Renal cortical epithelial cell (primary cell): ENCODE measurements at regions not wholly inside any gene's neighbourhood (a gene's known extent, or its start where the extent isn't known, plus 50 kb on each side); places are given as distances from the start of the nearest gene placed in this dataset.
"Not testable (repeated sequence)": the region's sequence is repeated elsewhere in the genome, so short reads cannot be mapped to it uniquely, and the experiment has no call there.

Experiments
- DNase-seq: peaks from one replicate; pipeline ENCODE4 v3.0.0-alpha.2; 2011; ENCODE audit warnings: low read depth

DNA sequence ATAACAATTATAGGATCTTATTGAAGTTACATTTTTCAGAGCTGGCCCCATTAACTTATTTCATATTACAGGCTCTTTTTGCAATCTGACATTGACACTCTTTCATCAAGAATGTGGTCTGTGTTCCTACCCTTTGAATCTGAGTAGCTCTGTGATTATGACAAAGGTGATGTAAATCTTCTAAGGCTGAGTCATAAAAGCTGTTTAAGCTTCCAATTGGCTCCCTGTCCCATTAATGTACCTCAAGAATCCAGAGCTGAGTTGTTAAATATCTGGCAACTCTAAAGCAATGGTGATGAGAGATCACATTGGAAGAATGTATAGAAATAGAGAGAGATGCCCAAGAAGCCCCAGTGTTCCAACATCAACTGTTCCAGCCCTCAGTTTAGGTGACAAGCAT lies 178.5 kb upstream of the DEPDC1 start:
- peak; percentile 55 for DNase-seq

- DNase-seq: no peak
Observed at GRCh38 chr1:68677684-68678351, 180.9 kb upstream of the DEPDC1 start.

- DNase-seq: no peak
Observed at GRCh38 chr1:68696221-68696620, 199.3 kb upstream of the DEPDC1 start.

DNA sequence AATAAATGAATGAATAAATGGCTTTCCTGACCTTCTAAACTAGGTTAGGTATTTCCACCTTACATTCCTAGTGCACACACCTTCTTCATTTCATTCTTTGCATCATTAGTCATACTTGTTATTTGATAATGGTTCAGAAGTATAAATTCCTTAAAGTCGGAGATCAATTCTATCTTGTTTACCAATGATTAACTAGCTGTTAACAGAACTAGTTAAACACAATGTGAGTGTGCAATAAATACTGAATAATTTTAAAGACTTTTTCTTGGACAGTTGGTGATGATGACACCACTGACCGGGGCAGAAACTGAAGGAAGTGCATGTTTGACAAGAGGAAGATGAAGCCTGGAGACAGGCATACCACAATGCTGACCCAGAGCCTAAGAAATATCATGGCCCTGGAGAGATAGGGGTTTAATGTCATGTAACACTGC lies 207.1 kb upstream of the DEPDC1 start:
- peak; percentile 92 for DNase-seq

GRCh38 chr1:68704800-68705443 lies 208.0 kb upstream of the DEPDC1 start:
- no peak for DNase-seq

- DNase-seq: no peak
Observed at GRCh38 chr1:68705466-68705865, 208.6 kb upstream of the DEPDC1 start.

- DNase-seq: no peak
Observed at GRCh38 chr1:68706639-68707317, 209.9 kb upstream of the DEPDC1 start.

- no peak for DNase-seq
Observed at GRCh38 chr1:68717330-68717729, 220.4 kb upstream of the DEPDC1 start.

DNA sequence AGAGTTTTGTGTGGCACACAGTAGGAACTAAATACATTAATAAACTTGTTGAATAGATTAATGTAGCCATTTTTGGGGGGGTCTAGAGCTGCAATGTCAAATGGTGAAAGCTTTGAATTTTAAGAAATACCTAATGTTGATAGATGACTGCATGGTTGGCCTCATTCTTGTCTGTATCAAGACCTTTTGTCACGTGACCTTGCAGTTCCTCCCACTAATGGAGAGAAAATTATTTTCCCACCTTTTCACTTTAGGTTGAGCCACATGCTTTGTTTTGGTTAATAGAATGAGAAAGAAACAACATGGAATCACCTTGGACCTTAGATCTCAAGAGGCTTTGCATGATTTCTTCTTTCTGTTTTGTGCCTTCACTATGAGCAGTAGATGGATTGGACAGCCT lies 223.6 kb upstream of the DEPDC1 start:
- DNase-seq: no peak

DNA sequence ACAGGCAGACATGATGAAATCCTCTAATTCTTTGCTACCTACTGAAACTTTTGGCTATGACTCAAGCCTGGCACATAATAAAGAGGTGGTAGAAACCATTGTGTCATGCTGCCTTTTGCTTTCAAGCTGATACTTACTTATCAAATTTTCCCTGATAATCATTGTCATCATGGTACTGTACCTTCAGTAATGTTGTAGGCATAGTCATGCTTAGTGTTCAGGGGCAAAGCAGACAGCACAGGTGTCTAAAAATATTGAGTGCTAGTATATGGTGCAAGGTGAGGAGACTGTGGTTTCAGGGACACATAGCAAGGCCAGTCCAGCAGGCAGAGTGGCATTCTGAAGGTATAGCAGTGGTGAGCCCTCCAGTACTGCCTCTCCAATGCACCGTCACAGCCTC lies 226.9 kb upstream of the DEPDC1 start:
- peak; percentile 44 for DNase-seq

DNA sequence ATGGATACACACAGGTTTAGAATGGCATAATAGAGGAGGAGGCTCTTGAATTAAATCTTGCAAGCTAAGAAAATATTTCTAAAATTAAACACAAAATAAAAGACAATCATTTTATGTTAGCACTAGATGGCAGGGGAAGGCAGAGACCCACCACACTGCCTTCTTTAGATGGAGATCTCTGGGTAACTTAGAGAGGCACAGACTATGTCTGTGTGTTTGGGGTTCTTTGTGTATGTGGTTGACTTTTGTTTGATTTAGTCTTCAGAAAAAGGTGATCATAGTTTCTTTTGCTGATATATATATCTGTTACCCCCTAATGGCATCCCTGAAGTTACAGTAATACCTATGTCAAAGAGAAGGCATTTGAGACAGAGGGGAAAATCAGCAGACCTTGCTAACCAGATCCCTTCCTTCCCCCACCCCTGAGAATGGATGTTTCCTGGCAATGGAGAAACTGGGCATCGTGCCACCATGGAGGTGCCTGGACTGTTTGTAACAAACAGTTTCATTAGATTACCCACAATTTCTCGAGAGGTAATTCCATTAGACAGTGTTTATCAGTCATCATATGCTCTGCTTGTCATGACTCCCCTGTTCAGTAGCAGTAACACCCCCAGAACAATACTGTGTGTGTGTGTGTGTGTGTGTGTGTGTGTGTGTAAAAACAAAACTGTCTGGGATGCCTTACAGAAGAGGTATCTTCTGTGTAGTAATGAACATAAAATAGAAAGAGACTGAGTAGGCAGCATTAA lies 228.3 kb upstream of the DEPDC1 start:
- peak; percentile 93 for DNase-seq

GRCh38 chr1:68739486-68739885 lies 242.6 kb upstream of the DEPDC1 start:
- not testable (repeated sequence) for DNase-seq

DNA sequence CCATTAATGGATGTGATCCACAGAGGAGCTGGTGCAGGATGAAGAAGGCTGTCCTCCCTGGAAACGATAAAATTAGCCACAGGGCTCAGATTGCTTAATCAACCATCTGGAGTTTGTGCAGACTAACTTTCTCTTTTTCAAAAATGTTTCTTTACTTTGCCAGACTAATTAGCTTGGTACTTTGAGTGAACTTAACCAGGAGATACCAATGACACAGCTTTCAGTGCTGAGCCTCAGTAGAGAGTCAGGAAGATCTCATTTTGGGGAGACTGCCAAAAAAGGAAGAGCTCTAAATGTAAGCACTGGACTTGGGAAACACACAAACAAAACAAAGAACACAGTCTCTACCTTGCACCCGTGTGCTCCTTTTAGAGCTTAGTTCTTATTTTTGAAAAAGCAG lies 248.1 kb upstream of the DEPDC1 start:
- no peak for DNase-seq

DNA sequence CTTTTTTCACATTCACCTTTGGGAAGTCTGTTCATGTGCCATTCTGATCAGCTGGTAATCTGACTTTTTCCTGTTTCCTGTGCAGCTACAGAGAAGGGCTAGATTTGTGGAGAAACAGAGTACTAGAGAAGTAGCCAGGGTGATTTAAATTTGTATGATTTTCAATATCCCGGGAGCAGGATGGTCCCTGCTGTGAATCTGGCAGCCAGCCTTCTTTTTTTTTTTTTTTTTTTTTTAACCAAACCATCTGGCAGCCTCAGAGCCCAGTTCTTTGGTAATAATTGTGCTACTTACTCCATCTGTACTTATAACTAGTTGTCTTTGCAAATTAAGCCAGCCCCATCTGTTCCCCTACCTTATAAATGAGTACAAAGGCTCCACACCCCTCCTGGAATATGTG lies 248.6 kb upstream of the DEPDC1 start:
- no peak for DNase-seq

- no peak for DNase-seq
Observed at GRCh38 chr1:68746378-68746777, 249.5 kb upstream of the DEPDC1 start.

DNA sequence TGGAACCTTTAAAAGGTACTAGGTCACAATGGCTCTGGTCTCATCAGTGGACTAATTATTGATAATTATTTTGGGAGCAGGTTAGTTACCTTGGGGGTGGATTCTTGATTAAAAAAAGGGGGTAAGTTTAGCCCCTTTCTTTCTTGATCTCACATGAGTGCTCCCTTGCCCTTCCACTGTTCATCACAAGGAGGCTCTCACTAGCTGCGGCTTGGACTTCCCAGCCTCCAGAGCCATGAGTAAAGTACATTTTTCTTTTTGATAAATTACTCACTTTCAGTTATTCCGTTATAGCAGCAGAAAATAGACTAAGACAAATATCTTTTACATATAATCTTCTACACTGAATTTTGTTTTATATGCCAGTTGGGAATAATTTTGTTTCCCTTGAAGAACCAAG lies 254.8 kb upstream of the DEPDC1 start:
- DNase-seq: no peak

GRCh38 chr1:68758666-68759209 lies 261.9 kb upstream of the DEPDC1 start:
- no peak for DNase-seq

- no peak for DNase-seq
Observed at GRCh38 chr1:68767941-68768340, 271.1 kb upstream of the DEPDC1 start.

DNA sequence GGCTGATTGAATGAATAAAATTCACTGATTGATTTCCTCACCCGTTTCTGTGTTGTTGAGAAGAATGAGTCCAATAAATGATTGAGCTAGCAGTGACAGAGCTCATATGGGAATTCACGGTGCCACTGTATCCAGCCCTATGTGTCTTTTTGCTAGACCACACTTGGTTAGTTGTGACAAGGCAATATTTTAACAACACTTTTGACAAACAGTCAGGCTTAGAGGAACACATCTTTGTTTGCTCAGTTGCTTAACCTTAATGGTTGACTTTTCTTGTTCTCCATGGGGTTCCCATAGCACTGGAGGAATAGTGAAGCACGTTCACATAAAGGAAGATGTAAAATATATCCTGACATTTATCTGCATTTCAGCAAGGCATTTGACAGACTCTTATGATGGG lies 273.9 kb upstream of the DEPDC1 start:
- no peak for DNase-seq

GRCh38 chr1:68777851-68778250 lies 281.0 kb upstream of the DEPDC1 start:
- no peak for DNase-seq

- not testable (repeated sequence) for DNase-seq
Observed at GRCh38 chr1:68779841-68780240, 283.0 kb upstream of the DEPDC1 start.

DNA sequence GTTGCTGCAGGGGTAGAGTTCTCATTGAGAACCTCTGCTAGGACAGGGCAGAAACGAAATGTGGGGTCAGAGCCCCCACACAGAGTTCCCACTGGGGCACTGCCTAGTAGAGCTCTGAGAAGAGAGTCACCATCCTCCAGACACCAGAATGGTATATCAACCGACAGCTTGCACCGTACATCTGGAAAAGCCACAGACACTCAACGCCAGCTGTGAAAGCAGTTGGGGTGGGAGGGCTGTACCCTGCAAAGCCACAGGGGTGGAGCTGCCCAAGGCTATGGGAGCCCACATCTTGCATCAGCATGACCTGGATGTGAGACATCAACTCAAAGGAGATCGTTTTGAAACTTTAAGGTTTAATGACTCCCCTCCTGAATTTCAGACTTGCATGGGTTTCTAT lies 284.0 kb upstream of the DEPDC1 start:
- no peak for DNase-seq
